NB4 (cell line): ENCODE measurements at regions not wholly inside any gene's neighbourhood (a gene's known extent, or its start where the extent isn't known, plus 50 kb on each side); places are given as distances from the start of the nearest gene placed in this dataset.

Experiments used
- CTCF ChIP-seq: IDR thresholded peaks from one replicate; pipeline ENCODE4 v1.5.1; 2012; ENCODE audit warnings: low read depth, low read length
- MAX ChIP-seq: IDR thresholded peaks from 2 replicates; pipeline ENCODE4 v1.6.1; 2011; ENCODE audit warnings: low read depth, low read length

GRCh38 chr3:110419096-110419495, 652.5 kb upstream of the NECTIN3 start:
- TF ChIP-seq MAX = no peak
- no peak for TF ChIP-seq CTCF
